Type B pancreatic cell (in vitro differentiated cells): ENCODE measurements at regions not wholly inside any gene's neighbourhood (a gene's known extent, or its start where the extent isn't known, plus 50 kb on each side); places are given as distances from the start of the nearest gene placed in this dataset.

Experiments
- DNase-seq: peaks from one replicate; pipeline ENCODE4 v3.0.0; 2021; ENCODE audit warnings: mixed read lengths; ENCODE audit not compliant: unreplicated experiment; ENCODE audit errors: extremely low spot score
- H3K27ac Mint-ChIP-seq: 2 replicates; pipeline ENCODE4 v1.8.0; 2021; ENCODE audit warnings: mild to moderate bottlenecking, mixed read lengths
- H3K27me3 Mint-ChIP-seq: 2 replicates; pipeline ENCODE4 v1.8.0; 2021; ENCODE audit warnings: mixed read lengths
- H3K36me3 Mint-ChIP-seq: 2 replicates; pipeline ENCODE4 v1.8.0; 2021; ENCODE audit warnings: mixed read lengths
- H3K4me1 Mint-ChIP-seq: one replicate; pipeline ENCODE4 v1.8.0; 2021; ENCODE audit warnings: mixed read lengths; ENCODE audit not compliant: unreplicated experiment
- H3K4me3 Mint-ChIP-seq: 2 replicates; pipeline ENCODE4 v1.8.0; 2021; ENCODE audit warnings: mild to moderate bottlenecking, mixed read lengths
- H3K9me3 Mint-ChIP-seq: 2 replicates; pipeline ENCODE4 v1.8.0; 2021; ENCODE audit warnings: mixed read lengths
- TF ChIP-seq, protein P1 (sequence below): fragments of 200-600 bp; sonication (generic); conservative IDR thresholded peaks from 2 replicates; pipeline ENCODE4 v1.5.0; 2021; ENCODE audit warnings: antibody characterized with exemption, mild to moderate bottlenecking

DNA sequence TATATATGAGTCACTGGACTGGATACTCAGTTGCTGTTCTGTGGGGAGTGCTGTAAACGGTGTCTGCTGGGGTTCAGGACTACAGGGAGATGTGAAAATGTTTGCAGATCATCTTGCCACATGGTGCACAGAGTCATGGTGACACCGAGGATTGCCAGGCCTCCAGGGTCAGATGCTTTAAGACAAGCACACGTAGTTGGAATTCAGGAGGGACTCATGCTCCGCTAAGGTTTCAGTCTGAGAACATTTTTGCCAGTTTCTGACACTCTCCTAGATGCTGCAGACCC lies 211.3 kb downstream of the CXCL12 start:
- H3K4me3 Mint-ChIP-seq, result peak overlapping the region; percentile 46
- TF ChIP-seq, protein P1, sequence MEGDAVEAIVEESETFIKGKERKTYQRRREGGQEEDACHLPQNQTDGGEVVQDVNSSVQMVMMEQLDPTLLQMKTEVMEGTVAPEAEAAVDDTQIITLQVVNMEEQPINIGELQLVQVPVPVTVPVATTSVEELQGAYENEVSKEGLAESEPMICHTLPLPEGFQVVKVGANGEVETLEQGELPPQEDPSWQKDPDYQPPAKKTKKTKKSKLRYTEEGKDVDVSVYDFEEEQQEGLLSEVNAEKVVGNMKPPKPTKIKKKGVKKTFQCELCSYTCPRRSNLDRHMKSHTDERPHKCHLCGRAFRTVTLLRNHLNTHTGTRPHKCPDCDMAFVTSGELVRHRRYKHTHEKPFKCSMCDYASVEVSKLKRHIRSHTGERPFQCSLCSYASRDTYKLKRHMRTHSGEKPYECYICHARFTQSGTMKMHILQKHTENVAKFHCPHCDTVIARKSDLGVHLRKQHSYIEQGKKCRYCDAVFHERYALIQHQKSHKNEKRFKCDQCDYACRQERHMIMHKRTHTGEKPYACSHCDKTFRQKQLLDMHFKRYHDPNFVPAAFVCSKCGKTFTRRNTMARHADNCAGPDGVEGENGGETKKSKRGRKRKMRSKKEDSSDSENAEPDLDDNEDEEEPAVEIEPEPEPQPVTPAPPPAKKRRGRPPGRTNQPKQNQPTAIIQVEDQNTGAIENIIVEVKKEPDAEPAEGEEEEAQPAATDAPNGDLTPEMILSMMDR, result no peak
- peaks cover 47% of the 10 kb centered on the region for H3K4me1 Mint-ChIP-seq
- H3K27ac Mint-ChIP-seq, result peak overlapping the region; percentile 33
- H3K27me3 Mint-ChIP-seq, result peaks cover 27% of the 10 kb centered on the region
- no peaks in the 10 kb centered on the region for H3K36me3 Mint-ChIP-seq
- no peaks in the 10 kb centered on the region for H3K9me3 Mint-ChIP-seq
- no peak for DNase-seq

GRCh38 chr10:44172883-44173607 lies 211.9 kb downstream of the CXCL12 start:
- peaks cover 31% of the 10 kb centered on the region for H3K27me3 Mint-ChIP-seq
- H3K4me1 Mint-ChIP-seq, result peaks cover 43% of the 10 kb centered on the region
- H3K4me3 Mint-ChIP-seq, result peak overlapping the region; percentile 46
- H3K36me3 Mint-ChIP-seq, result no peaks in the 10 kb centered on the region
- TF ChIP-seq, protein P1, result no peak
- no peak for DNase-seq
- H3K9me3 Mint-ChIP-seq, result no peaks in the 10 kb centered on the region
- no peak overlapping the region for H3K27ac Mint-ChIP-seq

- H3K27ac Mint-ChIP-seq, result no peak overlapping the region
- no peak for DNase-seq
- TF ChIP-seq, protein P1, result no peak
- peaks cover 43% of the 10 kb centered on the region for H3K4me1 Mint-ChIP-seq
- peaks cover 27% of the 10 kb centered on the region for H3K27me3 Mint-ChIP-seq
- H3K4me3 Mint-ChIP-seq, result no peak overlapping the region
- no peaks in the 10 kb centered on the region for H3K9me3 Mint-ChIP-seq
- no peaks in the 10 kb centered on the region for H3K36me3 Mint-ChIP-seq
Measured at GRCh38 chr10:44171765-44172164, 213.1 kb downstream of the CXCL12 start.

DNA sequence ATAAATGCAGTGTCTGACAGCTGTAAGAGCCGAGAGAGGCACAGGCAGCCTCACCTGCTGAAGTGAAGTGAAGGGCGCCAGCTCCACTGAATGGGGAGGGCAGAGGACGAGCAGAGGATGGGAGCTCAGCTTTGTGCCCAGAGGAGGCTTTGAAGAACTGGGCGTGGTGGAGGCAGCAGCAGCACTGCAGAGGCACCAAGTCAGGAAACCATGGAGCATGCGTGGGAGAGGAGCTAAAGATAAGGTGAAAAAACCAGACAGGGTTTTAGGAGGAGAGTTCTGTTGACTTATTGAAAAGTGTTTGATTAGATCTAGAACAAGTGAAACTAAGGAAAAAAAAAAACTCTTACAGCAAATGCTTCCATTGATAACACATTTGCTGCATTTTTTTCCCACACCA lies 216.4 kb downstream of the CXCL12 start:
- Mint-ChIP-seq H3K27ac (no peak overlapping the region), H3K9me3 (no peaks in the 10 kb centered on the region), H3K36me3 (no peaks in the 10 kb centered on the region), H3K27me3 (peaks cover 23% of the 10 kb centered on the region), H3K4me3 (no peak overlapping the region), H3K4me1 (peaks cover 26% of the 10 kb centered on the region)
- DNase-seq, result no peak
- TF ChIP-seq, protein P1, result no peak

DNA sequence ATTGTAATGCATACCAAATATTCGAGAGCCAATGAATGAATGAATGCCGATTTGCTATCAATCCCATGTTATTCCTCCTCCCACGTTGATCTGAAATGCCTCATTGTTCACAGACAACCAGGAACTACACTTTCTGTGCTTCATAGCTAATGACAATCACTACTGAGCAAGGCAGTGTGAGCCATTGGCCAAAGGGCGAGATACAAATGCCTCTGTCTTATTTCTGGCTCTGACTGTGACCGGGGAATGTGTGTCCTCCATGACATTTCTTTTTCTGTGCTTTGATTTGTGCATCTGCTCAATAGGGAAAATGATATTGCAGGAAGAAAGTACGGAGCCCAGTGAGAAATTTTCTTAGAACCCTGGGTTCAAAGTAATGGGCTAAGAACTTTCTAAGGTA lies 217.1 kb downstream of the CXCL12 start:
- H3K27ac Mint-ChIP-seq, result no peak overlapping the region
- H3K27me3 Mint-ChIP-seq, result peaks cover 22% of the 10 kb centered on the region

More for the DNA sequence above, 217.1 kb downstream of the CXCL12 start:
- H3K36me3 Mint-ChIP-seq, result no peaks in the 10 kb centered on the region
- peaks cover 19% of the 10 kb centered on the region for H3K4me1 Mint-ChIP-seq
- H3K4me3 Mint-ChIP-seq, result no peak overlapping the region
- H3K9me3 Mint-ChIP-seq, result no peaks in the 10 kb centered on the region
- DNase-seq, result no peak
- TF ChIP-seq, protein P1, result no peak
